A549 (cell line): ENCODE measurements at regions not wholly inside any gene's neighbourhood (a gene's known extent, or its start where the extent isn't known, plus 50 kb on each side); places are given as distances from the start of the nearest gene placed in this dataset.

Source experiments
- ATAC-seq, 2 experiments: fragments of 200-7000 bp in 1 of 2; fragments of >200 bp in 1 of 2; cut with Nextera tagmentation in 1 of 2; cut with Tn5 transposase in 1 of 2; 3 replicates each; pipeline versions ENCODE4 v1.8.0 to v1.9.1; 2018 to 2020; ENCODE audit warnings: mild to moderate bottlenecking in 1 of 2, moderate library complexity in 1 of 2
- CTCF ChIA-PET: fragments of 300-600 bp; sonication (Branson Sonifier 250); formaldehyde crosslinking; extraction: SDS; loops from one replicate; lab custom pipeline; 2021; ENCODE audit warnings: antibody characterized with exemption, inconsistent platforms; lab: Yijun Ruan, JAX
- POLR2A ChIA-PET: fragments of 350-600 bp; formaldehyde crosslinking; extraction: SDS; loops from one replicate; lab custom pipeline; 2021; ENCODE audit warnings: antibody characterized with exemption, inconsistent platforms; lab: Yijun Ruan, JAX
- DNase-seq, 2 experiments: peaks; one replicate each; pipeline versions ENCODE4 v3.0.0 to v3.0.0-alpha.2; 2011 to 2016; ENCODE audit warnings: low read depth in 1 of 2, low spot score in 1 of 2
- FAIRE-seq: peaks from 2 replicates; lab custom pipeline; 2011; peaks lifted over from hg19 to GRCh38; lab: Jason Lieb, UNC
- H3K27ac ChIP-seq, 2 experiments: fragments of >200 bp; sonication (Bioruptor Twin); formaldehyde crosslinking; 3 replicates each; pipeline ENCODE4 v1.5.1; 2016 to 2017
- H3K4me1 ChIP-seq: fragments of >200 bp; sonication (Bioruptor Twin); formaldehyde crosslinking; 3 replicates; pipeline ENCODE4 v1.6.1; 2016
- H3K4me2 ChIP-seq: fragments of >200 bp; sonication (Bioruptor Twin); formaldehyde crosslinking; 3 replicates; pipeline ENCODE4 v1.6.1; 2016
- H3K4me3 ChIP-seq: fragments of >200 bp; sonication (Bioruptor Twin); formaldehyde crosslinking; 3 replicates; pipeline ENCODE4 v1.5.1; 2016
- H3K9me3 ChIP-seq: fragments of >200 bp; sonication (Bioruptor Twin); formaldehyde crosslinking; 3 replicates; pipeline ENCODE4 v1.6.1; 2016
- CBX2 ChIP-seq: fragments of 200-600 bp; sonication (generic); IDR thresholded peaks from 2 replicates; pipeline ENCODE4 v1.6.1; 2016; ENCODE audit warnings: low read depth, mild to moderate bottlenecking, borderline replicate concordance
- EHF ChIP-seq: fragments of 250-450 bp; sonication (Bioruptor Pico); IDR thresholded peaks from 2 replicates; pipeline ENCODE4 v1.5.0; 2020; ENCODE audit warnings: mild to moderate bottlenecking
- ESRRA ChIP-seq: fragments of 150-350 bp; IDR thresholded peaks from 2 replicates; pipeline ENCODE4 v1.6.1; 2014; ENCODE audit warnings: mild to moderate bottlenecking, low read length, borderline replicate concordance
- FOSB ChIP-seq: fragments of 250-450 bp; sonication (Bioruptor Pico); IDR thresholded peaks from 2 replicates; pipeline ENCODE4 v1.5.0; 2020; ENCODE audit warnings: mild to moderate bottlenecking, moderate library complexity
- FOSL2 ChIP-seq, 2 experiments: fragments of 450-650 bp in 1 of 2; fragments of >200 bp in 1 of 2; sonication (Bioruptor Twin) in 1 of 2; formaldehyde crosslinking; IDR thresholded peaks; 2 replicates each; pipeline versions ENCODE4 v1.5.0 to v1.6.1; 2016 to 2020; ENCODE audit warnings: mild to moderate bottlenecking in 1 of 2, moderate library complexity in 1 of 2
- FOXS1 ChIP-seq: fragments of 250-450 bp; sonication (Bioruptor Pico); IDR thresholded peaks from 2 replicates; pipeline ENCODE4 v1.5.0; 2020; ENCODE audit warnings: mild to moderate bottlenecking, moderate library complexity
- HDAC2 ChIP-seq: fragments of 200-600 bp; sonication (generic); IDR thresholded peaks from 2 replicates; pipeline ENCODE4 v1.6.1; 2016
- KDM1A ChIP-seq: fragments of 200-600 bp; sonication (generic); IDR thresholded peaks from 2 replicates; pipeline ENCODE4 v1.6.1; 2016; ENCODE audit warnings: low read depth, mild to moderate bottlenecking
- NPAS2 ChIP-seq: fragments of 250-450 bp; sonication (Bioruptor Pico); IDR thresholded peaks from 2 replicates; pipeline ENCODE4 v1.8.0; 2022; ENCODE audit warnings: mild to moderate bottlenecking, moderate library complexity, borderline replicate concordance
- POLR2A ChIP-seq: IDR thresholded peaks from 2 replicates; pipeline ENCODE4 v1.6.1; 2012; ENCODE audit warnings: mild to moderate bottlenecking, low read length
- RAD21 ChIP-seq, 2 experiments: fragments of >200 bp in 1 of 2; sonication (Bioruptor Twin) in 1 of 2; formaldehyde crosslinking in 1 of 2; IDR thresholded peaks in 1 of 2; conservative IDR thresholded peaks in 1 of 2; 2 replicates in 1 of 2; 3 replicates in 1 of 2; pipeline ENCODE4 v1.6.1; 2012 to 2018; ENCODE audit warnings: inconsistent platforms in 1 of 2
- RCOR1 ChIP-seq: fragments of 150-350 bp; IDR thresholded peaks from 2 replicates; pipeline ENCODE4 v1.6.1; 2014; ENCODE audit warnings: antibody characterized with exemption, low read length, low read depth
- RFX5 ChIP-seq: fragments of 450-650 bp; IDR thresholded peaks from 2 replicates; pipeline ENCODE4 v1.7.1; 2014; ENCODE audit warnings: antibody characterized with exemption, mild to moderate bottlenecking, moderate library complexity
- RNF2 ChIP-seq: fragments of 200-600 bp; sonication (generic); IDR thresholded peaks from 2 replicates; pipeline ENCODE4 v1.6.1; 2016; ENCODE audit warnings: low read depth, mild to moderate bottlenecking, antibody characterized with exemption, moderate library complexity, borderline replicate concordance
- TFCP2L1 ChIP-seq: fragments of 250-450 bp; sonication (Bioruptor Pico); IDR thresholded peaks from 2 replicates; pipeline ENCODE4 v1.5.0; 2021; ENCODE audit warnings: mild to moderate bottlenecking
- TP53 ChIP-seq: fragments of 250-450 bp; sonication (Bioruptor Pico); IDR thresholded peaks from 2 replicates; pipeline ENCODE4 v1.5.0; 2021; ENCODE audit warnings: mild to moderate bottlenecking, moderate library complexity
- ZSCAN20 ChIP-seq: fragments of 250-450 bp; sonication (Bioruptor Pico); IDR thresholded peaks from 2 replicates; pipeline ENCODE4 v1.8.0; 2022; ENCODE audit warnings: mild to moderate bottlenecking, moderate library complexity
- WGBS: methylation state at CpG from one replicate; pipeline ENCODE4 v1.1.6; 2017; ENCODE audit errors: missing lambda C conversion rate; 5-methylcytosine and 5-hydroxymethylcytosine counted together
- TF ChIP-seq, protein P1 (sequence below): fragments of 200-600 bp; sonication (generic); IDR thresholded peaks from 2 replicates; pipeline ENCODE4 v1.6.1; 2016; ENCODE audit warnings: antibody characterized with exemption, mild to moderate bottlenecking, moderate library complexity
- TF ChIP-seq, protein P2 (sequence below): fragments of 150-350 bp; IDR thresholded peaks from 2 replicates; pipeline ENCODE4 v1.6.1; 2014; ENCODE audit warnings: low read depth, mild to moderate bottlenecking, low read length
- TF ChIP-seq, protein P3 (sequence below): IDR thresholded peaks from 2 replicates; pipeline ENCODE4 v1.6.1; 2012

DNA sequence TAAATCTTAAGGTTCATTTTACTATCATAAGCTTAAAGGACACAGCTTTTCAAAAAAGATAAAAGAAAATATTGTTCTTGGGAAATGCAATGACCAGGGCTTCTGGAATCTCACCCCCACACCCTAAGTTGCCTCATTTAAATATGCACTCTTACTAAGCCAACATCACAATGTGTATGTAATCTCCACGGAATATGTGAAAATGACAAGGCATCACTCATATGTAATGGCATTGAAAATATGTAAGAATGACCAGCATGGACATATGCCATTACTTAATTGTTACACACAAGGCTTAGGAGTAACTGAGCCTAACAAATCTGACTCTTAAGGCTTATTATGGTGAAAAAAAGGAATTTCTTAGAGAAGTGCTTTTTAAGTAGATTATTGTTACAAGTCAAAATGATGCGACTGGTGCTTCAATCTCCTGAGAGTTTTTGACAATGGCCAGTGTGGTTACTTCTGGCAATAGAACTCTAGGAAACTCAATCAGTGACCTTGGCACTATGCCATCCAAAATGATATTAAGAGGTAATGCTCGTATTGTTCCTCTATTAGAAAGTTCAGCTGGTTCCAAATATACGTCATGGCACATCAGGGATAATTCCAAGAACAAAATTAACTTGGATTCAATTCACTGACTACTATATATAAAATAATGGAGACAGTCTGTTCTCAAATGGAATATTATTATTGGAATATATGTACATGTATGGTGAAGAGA is 290.0 kb upstream of the PLSCR5 start:
- ChIA-PET CTCF (no interaction called here), POLR2A (no interaction called here)
- Histone ChIP-seq H3K4me2 (no peak overlapping the region), H3K9me3 (no peaks in the 10 kb centered on the region), H3K4me1 (no peaks in the 10 kb centered on the region), H3K27ac (no peak overlapping the region)
- no peak for ATAC-seq
- DNase-seq: no peak
- TF ChIP-seq, protein P1, sequence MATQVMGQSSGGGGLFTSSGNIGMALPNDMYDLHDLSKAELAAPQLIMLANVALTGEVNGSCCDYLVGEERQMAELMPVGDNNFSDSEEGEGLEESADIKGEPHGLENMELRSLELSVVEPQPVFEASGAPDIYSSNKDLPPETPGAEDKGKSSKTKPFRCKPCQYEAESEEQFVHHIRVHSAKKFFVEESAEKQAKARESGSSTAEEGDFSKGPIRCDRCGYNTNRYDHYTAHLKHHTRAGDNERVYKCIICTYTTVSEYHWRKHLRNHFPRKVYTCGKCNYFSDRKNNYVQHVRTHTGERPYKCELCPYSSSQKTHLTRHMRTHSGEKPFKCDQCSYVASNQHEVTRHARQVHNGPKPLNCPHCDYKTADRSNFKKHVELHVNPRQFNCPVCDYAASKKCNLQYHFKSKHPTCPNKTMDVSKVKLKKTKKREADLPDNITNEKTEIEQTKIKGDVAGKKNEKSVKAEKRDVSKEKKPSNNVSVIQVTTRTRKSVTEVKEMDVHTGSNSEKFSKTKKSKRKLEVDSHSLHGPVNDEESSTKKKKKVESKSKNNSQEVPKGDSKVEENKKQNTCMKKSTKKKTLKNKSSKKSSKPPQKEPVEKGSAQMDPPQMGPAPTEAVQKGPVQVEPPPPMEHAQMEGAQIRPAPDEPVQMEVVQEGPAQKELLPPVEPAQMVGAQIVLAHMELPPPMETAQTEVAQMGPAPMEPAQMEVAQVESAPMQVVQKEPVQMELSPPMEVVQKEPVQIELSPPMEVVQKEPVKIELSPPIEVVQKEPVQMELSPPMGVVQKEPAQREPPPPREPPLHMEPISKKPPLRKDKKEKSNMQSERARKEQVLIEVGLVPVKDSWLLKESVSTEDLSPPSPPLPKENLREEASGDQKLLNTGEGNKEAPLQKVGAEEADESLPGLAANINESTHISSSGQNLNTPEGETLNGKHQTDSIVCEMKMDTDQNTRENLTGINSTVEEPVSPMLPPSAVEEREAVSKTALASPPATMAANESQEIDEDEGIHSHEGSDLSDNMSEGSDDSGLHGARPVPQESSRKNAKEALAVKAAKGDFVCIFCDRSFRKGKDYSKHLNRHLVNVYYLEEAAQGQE: no peak
- TF ChIP-seq, all 56 proteins: peak for 0
- H3K4me3 ChIP-seq: no peak overlapping the region
- FAIRE-seq: no peak
- WGBS: 25% methylated on average over 4 of the region's 4 CpGs

DNA sequence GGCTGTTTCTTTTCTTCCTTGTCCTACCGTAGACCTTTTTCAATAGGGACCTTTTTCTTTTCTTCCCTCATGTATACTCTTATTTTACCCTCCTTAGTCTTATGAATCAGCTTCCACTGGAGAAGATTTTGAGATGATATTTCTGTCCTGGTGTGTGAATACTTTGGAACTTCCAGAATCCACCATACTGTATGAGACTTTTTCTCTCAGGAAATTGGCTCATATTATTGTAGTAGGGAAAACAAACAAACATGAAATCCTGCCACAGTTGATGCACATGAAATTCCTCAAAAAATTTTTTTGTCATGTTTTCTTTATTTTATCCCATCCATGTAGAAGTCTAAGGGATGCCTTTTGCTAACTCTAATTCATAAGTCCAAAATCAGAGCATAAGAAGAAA is 289.3 kb upstream of the PLSCR5 start:
- no peak overlapping the region for H3K4me2 ChIP-seq
- FAIRE-seq (no peak), DNase-seq (no peak), ATAC-seq (no peak)
- ChIA-PET POLR2A (no interaction called here), CTCF (no interaction called here)
- no peak overlapping the region for H3K4me3 ChIP-seq
- TF ChIP-seq, protein P2, sequence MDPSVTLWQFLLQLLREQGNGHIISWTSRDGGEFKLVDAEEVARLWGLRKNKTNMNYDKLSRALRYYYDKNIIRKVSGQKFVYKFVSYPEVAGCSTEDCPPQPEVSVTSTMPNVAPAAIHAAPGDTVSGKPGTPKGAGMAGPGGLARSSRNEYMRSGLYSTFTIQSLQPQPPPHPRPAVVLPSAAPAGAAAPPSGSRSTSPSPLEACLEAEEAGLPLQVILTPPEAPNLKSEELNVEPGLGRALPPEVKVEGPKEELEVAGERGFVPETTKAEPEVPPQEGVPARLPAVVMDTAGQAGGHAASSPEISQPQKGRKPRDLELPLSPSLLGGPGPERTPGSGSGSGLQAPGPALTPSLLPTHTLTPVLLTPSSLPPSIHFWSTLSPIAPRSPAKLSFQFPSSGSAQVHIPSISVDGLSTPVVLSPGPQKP: no peak
- TF ChIP-seq, protein P1: no peak
- TF ChIP-seq FOSL2 (IDR thresholded peaks at IDR 0.05) (no peak), FOSL2 (CRISPR knock-in tag; IDR thresholded peaks at IDR 0.05) (no peak), FOXS1 (CRISPR knock-in tag) (no peak), EHF (no peak), POLR2A (no peak), FOSB (CRISPR knock-in tag) (no peak)
- no peaks in the 10 kb centered on the region for H3K9me3 ChIP-seq
- 9% methylated on average over 1 of the region's 1 CpG for WGBS
- no peaks in the 10 kb centered on the region for H3K4me1 ChIP-seq
- H3K27ac ChIP-seq: no peak overlapping the region

DNA sequence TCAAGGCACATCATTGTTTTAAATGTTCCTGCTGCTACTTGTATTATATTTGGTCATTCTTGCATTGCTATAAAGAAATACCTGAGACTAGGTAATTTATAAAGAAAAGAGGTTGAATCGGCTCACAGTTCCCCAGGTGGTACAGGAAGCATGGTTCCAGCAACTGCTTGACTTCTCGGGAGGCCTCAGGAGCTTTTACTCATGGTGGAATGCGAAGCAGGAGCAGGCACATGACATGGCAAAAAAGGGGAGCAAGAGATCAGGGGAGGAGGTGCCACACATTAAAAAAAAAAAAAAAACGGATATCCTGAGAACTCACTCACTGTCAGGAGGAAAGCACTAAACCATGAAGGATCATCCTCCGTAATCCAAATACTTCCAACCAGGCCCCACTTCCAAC is 286.9 kb upstream of the PLSCR5 start:
- no peaks in the 10 kb centered on the region for H3K4me1 ChIP-seq
- CTCF ChIA-PET: no interaction called here
- no peaks in the 10 kb centered on the region for H3K9me3 ChIP-seq
- FAIRE-seq (no peak), ATAC-seq (no peak), DNase-seq (no peak)
- 34% methylated on average over 5 of the region's 5 CpGs for WGBS
- POLR2A ChIA-PET: no interaction called here
- H3K4me2 ChIP-seq: no peak overlapping the region
- TF ChIP-seq ESRRA: no peak
- H3K4me3 ChIP-seq: no peak overlapping the region
- no peak overlapping the region for H3K27ac ChIP-seq

DNA sequence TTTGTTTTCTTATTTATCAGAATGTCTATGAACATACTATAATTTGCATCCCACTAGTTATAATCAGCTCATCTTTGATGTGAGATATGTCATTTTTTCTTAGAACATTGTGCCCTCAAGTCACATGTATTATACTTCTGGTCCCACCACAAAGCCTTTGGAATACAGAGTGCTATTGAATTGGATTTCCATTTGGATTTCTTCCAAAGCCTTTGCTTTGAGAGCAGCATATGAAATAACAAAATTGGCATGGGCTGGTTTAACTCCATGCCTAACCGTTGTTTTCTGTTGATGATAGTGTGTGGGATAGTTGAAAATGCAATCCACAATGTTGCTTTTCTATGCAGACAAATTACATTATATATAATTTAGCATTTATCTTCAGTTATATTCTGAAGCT is 284.5 kb upstream of the PLSCR5 start:
- FAIRE-seq: no peak
- CTCF ChIA-PET: interaction anchor here (0.6 kb wide), 1 partner anchor 249 kb away, joined by 3 read pairs; no protein-coding TSS in a partner anchor
- TF ChIP-seq RCOR1 (no peak), RAD21 (conservative IDR thresholded peaks at IDR 0.05 in 1 of 2, IDR thresholded peaks at IDR 0.05 in 1 of 2) (no peak), TFCP2L1 (CRISPR knock-in tag) (no peak), NPAS2 (no peak), RFX5 (no peak), ZSCAN20 (CRISPR knock-in tag) (no peak), RNF2 (no peak), ESRRA (no peak), HDAC2 (no peak), EHF (no peak), KDM1A (no peak), TP53 (CRISPR knock-in tag) (no peak), CBX2 (no peak)
- TF ChIP-seq, protein P3, sequence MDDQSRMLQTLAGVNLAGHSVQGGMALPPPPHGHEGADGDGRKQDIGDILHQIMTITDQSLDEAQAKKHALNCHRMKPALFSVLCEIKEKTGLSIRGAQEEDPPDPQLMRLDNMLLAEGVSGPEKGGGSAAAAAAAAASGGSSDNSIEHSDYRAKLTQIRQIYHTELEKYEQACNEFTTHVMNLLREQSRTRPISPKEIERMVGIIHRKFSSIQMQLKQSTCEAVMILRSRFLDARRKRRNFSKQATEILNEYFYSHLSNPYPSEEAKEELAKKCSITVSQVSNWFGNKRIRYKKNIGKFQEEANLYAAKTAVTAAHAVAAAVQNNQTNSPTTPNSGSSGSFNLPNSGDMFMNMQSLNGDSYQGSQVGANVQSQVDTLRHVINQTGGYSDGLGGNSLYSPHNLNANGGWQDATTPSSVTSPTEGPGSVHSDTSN: no peak

More for the DNA sequence above, 284.5 kb upstream of the PLSCR5 start:
- WGBS: 0% methylated on average over 1 of the region's 1 CpG
- H3K4me2 ChIP-seq: no peak overlapping the region
- no peaks in the 10 kb centered on the region for H3K9me3 ChIP-seq
- no peak overlapping the region for H3K4me3 ChIP-seq
- POLR2A ChIA-PET: no interaction called here
- DNase-seq (no peak), ATAC-seq (no peak)
- no peaks in the 10 kb centered on the region for H3K4me1 ChIP-seq
- H3K27ac ChIP-seq: no peak overlapping the region
